Body of pancreas (tissue), 4 donors: ENCODE measurements at regions not wholly inside any gene's neighbourhood (a gene's known extent, or its start where the extent isn't known, plus 50 kb on each side); places are given as distances from the start of the nearest gene placed in this dataset.

ENCODE experiments used
- POLR2A ChIP-seq, 3 donors: fragments of 450-650 bp; IDR thresholded peaks; one replicate each; pipeline ENCODE4 v1.6.1; 2016; ENCODE audit warnings: antibody characterized with exemption in 3 of 3, mild to moderate bottlenecking in 2 of 3
- TF ChIP-seq, protein P1 (sequence below), 7 experiments: fragments of 450-650 bp in 4 of 7; fragments of 200-600 bp in 3 of 7; sonication (generic) in 3 of 7; IDR thresholded peaks; one replicate each; pipeline ENCODE4 v1.5.1; 2016 to 2019; ENCODE audit warnings: antibody characterized with exemption in 7 of 7

GRCh38 chr2:62326735-62327134 is 130.8 kb downstream of the B3GNT2 start:
- TF ChIP-seq, protein P1, sequence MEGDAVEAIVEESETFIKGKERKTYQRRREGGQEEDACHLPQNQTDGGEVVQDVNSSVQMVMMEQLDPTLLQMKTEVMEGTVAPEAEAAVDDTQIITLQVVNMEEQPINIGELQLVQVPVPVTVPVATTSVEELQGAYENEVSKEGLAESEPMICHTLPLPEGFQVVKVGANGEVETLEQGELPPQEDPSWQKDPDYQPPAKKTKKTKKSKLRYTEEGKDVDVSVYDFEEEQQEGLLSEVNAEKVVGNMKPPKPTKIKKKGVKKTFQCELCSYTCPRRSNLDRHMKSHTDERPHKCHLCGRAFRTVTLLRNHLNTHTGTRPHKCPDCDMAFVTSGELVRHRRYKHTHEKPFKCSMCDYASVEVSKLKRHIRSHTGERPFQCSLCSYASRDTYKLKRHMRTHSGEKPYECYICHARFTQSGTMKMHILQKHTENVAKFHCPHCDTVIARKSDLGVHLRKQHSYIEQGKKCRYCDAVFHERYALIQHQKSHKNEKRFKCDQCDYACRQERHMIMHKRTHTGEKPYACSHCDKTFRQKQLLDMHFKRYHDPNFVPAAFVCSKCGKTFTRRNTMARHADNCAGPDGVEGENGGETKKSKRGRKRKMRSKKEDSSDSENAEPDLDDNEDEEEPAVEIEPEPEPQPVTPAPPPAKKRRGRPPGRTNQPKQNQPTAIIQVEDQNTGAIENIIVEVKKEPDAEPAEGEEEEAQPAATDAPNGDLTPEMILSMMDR (IDR thresholded peaks at IDR 0.05), result no peak
- TF ChIP-seq POLR2A (IDR thresholded peaks at IDR 0.05), result no peak
